T-helper 2 cell treated with Interferon-gamma antibody and Interleukin-4, amounts not matched to agents 5 μg/mL and 100 μg/mL, for 36 hours (primary cell): ENCODE measurements at regions not wholly inside any gene's neighbourhood (a gene's known extent, or its start where the extent isn't known, plus 50 kb on each side); places are given as distances from the start of the nearest gene placed in this dataset.

ENCODE experiments used
- DNase-seq: peaks from one replicate; pipeline ENCODE4 v3.0.0; 2021; ENCODE audit warnings: low spot score
- H3K27ac Mint-ChIP-seq: one replicate; pipeline ENCODE4 v1.8.0; 2021; ENCODE audit warnings: mild to moderate bottlenecking, mixed read lengths
- H3K27me3 Mint-ChIP-seq: one replicate; pipeline ENCODE4 v1.8.0; 2021; ENCODE audit warnings: low read depth, mixed read lengths
- H3K36me3 Mint-ChIP-seq: one replicate; pipeline ENCODE4 v1.8.0; 2021; ENCODE audit warnings: low read depth, mixed read lengths
- H3K4me1 Mint-ChIP-seq: one replicate; pipeline ENCODE4 v1.8.0; 2021; ENCODE audit warnings: low read depth, mixed read lengths
- H3K4me3 Mint-ChIP-seq: one replicate; pipeline ENCODE4 v1.8.0; 2022; ENCODE audit warnings: mild to moderate bottlenecking, moderate library complexity, mixed read lengths
- H3K9me3 Mint-ChIP-seq: one replicate; pipeline ENCODE4 v1.8.0; 2021; ENCODE audit warnings: mixed read lengths

GRCh38 chr9:2363138-2363745 is 258.3 kb upstream of the VLDLR start:
- Mint-ChIP-seq H3K36me3 (no peaks in the 10 kb centered on the region), H3K4me3 (no peak overlapping the region), H3K9me3 (no peaks in the 10 kb centered on the region), H3K4me1 (no peaks in the 10 kb centered on the region), H3K27ac (no peak overlapping the region), H3K27me3 (peaks cover 2% of the 10 kb centered on the region)
- no peak for DNase-seq

- Mint-ChIP-seq H3K36me3 (no peaks in the 10 kb centered on the region), H3K27ac (no peak overlapping the region), H3K9me3 (no peaks in the 10 kb centered on the region), H3K4me3 (no peak overlapping the region), H3K27me3 (peaks cover 2% of the 10 kb centered on the region), H3K4me1 (no peaks in the 10 kb centered on the region)
- no peak for DNase-seq
Observed at GRCh38 chr9:2363781-2364180, 257.8 kb upstream of the VLDLR start.

- Mint-ChIP-seq H3K4me3 (no peak overlapping the region), H3K4me1 (no peaks in the 10 kb centered on the region), H3K9me3 (no peaks in the 10 kb centered on the region), H3K36me3 (no peaks in the 10 kb centered on the region), H3K27me3 (peaks cover 1% of the 10 kb centered on the region), H3K27ac (no peak overlapping the region)
- DNase-seq: no peak
Observed at GRCh38 chr9:2367970-2368369, 253.6 kb upstream of the VLDLR start.

- Mint-ChIP-seq H3K36me3 (no peaks in the 10 kb centered on the region), H3K27ac (no peak overlapping the region), H3K4me1 (no peaks in the 10 kb centered on the region), H3K4me3 (no peak overlapping the region), H3K9me3 (no peaks in the 10 kb centered on the region), H3K27me3 (no peaks in the 10 kb centered on the region)
- no peak for DNase-seq
Observed at GRCh38 chr9:2373648-2374047, 247.9 kb upstream of the VLDLR start.

DNA sequence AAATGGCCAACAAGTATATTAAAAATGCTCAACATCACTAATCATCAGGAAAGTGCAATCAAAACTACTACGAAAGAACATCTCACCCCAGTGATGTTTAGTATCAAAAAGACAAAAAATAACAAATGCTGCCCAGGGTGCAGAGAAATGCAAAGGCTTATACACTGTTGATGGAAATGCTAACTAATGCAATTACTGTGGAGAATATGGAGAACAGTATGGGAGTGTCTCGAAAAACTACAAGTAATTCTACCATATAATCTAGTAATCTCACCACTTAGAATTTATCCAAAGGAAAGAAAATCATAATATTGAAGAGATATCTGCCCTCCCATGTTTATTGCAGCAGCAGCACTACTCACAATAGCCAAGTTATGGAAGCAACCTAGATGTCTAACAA is 246.5 kb upstream of the VLDLR start:
- no peaks in the 10 kb centered on the region for H3K4me1 Mint-ChIP-seq
- H3K27me3 Mint-ChIP-seq: no peaks in the 10 kb centered on the region
- H3K27ac Mint-ChIP-seq: no peak overlapping the region
- no peak for DNase-seq
- H3K4me3 Mint-ChIP-seq: no peak overlapping the region
- no peaks in the 10 kb centered on the region for H3K9me3 Mint-ChIP-seq
- no peaks in the 10 kb centered on the region for H3K36me3 Mint-ChIP-seq

DNA sequence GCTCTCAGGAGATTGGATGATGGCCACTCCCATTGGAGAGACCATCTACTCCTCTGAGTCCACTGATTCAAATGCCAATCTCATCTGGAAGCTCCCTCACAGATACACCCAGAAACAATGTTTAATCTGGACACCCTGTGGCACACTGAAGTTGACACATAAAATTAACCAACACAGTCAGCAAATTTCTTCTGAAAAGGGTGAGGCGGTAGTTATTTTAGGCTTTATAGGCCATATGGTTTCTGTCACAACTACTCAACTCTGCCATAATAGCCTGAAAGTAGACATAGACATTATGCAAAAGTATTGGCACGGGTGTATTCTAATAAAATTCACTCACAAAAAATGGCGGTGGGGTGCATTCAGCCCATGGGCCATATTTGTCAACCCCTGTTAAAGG is 244.5 kb upstream of the VLDLR start:
- no peak overlapping the region for H3K4me3 Mint-ChIP-seq

GRCh38 chr9:2377834-2378233 is 243.8 kb upstream of the VLDLR start:
- Mint-ChIP-seq H3K4me1 (no peaks in the 10 kb centered on the region), H3K9me3 (no peaks in the 10 kb centered on the region), H3K27me3 (no peaks in the 10 kb centered on the region), H3K4me3 (no peak overlapping the region), H3K27ac (no peak overlapping the region), H3K36me3 (no peaks in the 10 kb centered on the region)
- no peak for DNase-seq

More for the DNA sequence above, 244.5 kb upstream of the VLDLR start:
- no peak for DNase-seq
- Mint-ChIP-seq H3K27me3 (no peaks in the 10 kb centered on the region), H3K27ac (no peak overlapping the region), H3K9me3 (no peaks in the 10 kb centered on the region), H3K4me1 (no peaks in the 10 kb centered on the region), H3K36me3 (no peaks in the 10 kb centered on the region)

DNA sequence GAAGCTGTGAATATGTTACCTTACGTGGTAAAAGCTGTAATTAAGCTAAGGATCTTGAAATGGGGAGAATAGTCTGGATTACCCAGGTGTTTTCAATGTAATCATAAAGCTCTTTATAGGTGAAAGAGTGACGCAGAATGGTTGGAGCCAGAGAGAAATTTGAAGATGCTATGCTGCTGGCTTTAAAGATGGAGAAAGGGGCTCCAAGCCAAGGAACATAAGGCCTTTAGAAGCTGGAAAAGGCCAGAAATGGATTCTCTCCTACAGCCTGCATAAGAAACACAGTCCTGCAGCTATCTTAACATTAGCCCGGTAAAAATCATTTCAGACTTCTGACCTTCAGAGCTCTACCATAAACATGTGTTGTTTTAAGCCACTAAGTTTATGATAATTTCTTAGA is 243.3 kb upstream of the VLDLR start:
- no peak overlapping the region for H3K27ac Mint-ChIP-seq
- no peak overlapping the region for H3K4me3 Mint-ChIP-seq
- no peaks in the 10 kb centered on the region for H3K27me3 Mint-ChIP-seq
- H3K36me3 Mint-ChIP-seq: no peaks in the 10 kb centered on the region
- no peak for DNase-seq
- H3K9me3 Mint-ChIP-seq: no peaks in the 10 kb centered on the region
- H3K4me1 Mint-ChIP-seq: no peaks in the 10 kb centered on the region

GRCh38 chr9:2378816-2379215 is 242.8 kb upstream of the VLDLR start:
- H3K27me3 Mint-ChIP-seq: no peaks in the 10 kb centered on the region
- no peak overlapping the region for H3K4me3 Mint-ChIP-seq
- no peaks in the 10 kb centered on the region for H3K9me3 Mint-ChIP-seq
- H3K27ac Mint-ChIP-seq: no peak overlapping the region
- no peaks in the 10 kb centered on the region for H3K4me1 Mint-ChIP-seq
- no peak for DNase-seq
- H3K36me3 Mint-ChIP-seq: no peaks in the 10 kb centered on the region

GRCh38 chr9:2384741-2385140 is 236.8 kb upstream of the VLDLR start:
- Mint-ChIP-seq H3K36me3 (no peaks in the 10 kb centered on the region), H3K4me1 (no peaks in the 10 kb centered on the region), H3K9me3 (no peaks in the 10 kb centered on the region), H3K4me3 (no peak overlapping the region), H3K27me3 (no peaks in the 10 kb centered on the region), H3K27ac (no peak overlapping the region)
- no peak for DNase-seq

DNA sequence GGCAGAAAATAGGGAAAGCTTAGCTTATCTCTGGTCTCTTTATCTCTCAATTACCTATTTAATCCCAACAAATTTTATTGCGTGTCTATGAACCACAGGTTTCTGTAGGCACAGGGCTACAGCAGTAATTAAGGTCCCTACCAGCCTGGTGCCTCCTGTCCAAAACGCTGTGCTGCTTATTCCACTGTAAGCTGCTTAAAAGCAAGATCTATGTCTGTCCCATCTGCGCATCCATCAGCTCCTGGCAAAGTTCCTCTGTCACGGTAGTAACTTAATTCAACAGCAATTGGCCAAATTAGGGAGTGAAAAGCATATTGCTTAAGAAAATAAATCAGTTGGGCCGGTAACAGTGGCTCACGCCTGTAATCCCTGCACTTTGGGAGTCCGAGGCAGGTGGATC is 235.8 kb upstream of the VLDLR start:
- no peaks in the 10 kb centered on the region for H3K9me3 Mint-ChIP-seq
- no peaks in the 10 kb centered on the region for H3K36me3 Mint-ChIP-seq
- DNase-seq: no peak
- H3K4me1 Mint-ChIP-seq: no peaks in the 10 kb centered on the region
- H3K4me3 Mint-ChIP-seq: no peak overlapping the region
- H3K27ac Mint-ChIP-seq: no peak overlapping the region
- no peaks in the 10 kb centered on the region for H3K27me3 Mint-ChIP-seq

DNA sequence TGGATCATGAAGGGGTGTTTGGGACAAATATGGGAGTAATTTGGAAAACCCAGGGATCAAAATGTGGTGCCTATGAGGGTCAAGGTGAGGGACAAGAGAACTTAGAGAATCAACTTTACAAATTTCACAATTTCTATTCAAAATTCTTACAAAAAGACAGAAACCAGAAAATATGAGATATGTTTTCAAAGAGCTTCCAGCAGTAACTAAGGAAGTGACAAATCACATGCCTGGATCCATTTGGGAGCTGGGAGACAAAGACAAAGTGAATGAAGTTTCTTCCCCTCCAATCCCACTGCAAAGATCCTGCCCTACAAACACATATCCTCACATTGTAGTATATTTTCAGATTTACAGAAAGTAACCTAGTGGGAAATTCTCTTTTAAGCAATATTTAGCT is 235.0 kb upstream of the VLDLR start:
- DNase-seq: no peak
- Mint-ChIP-seq H3K27ac (no peak overlapping the region), H3K4me3 (no peak overlapping the region), H3K4me1 (no peaks in the 10 kb centered on the region), H3K36me3 (no peaks in the 10 kb centered on the region), H3K9me3 (no peaks in the 10 kb centered on the region), H3K27me3 (no peaks in the 10 kb centered on the region)

GRCh38 chr9:2387166-2387565 is 234.4 kb upstream of the VLDLR start:
- Mint-ChIP-seq H3K27me3 (no peaks in the 10 kb centered on the region), H3K27ac (no peak overlapping the region), H3K4me3 (no peak overlapping the region), H3K9me3 (no peaks in the 10 kb centered on the region), H3K4me1 (no peaks in the 10 kb centered on the region), H3K36me3 (no peaks in the 10 kb centered on the region)
- no peak for DNase-seq

GRCh38 chr9:2389404-2389803 is 232.2 kb upstream of the VLDLR start:
- Mint-ChIP-seq H3K4me3 (no peak overlapping the region), H3K9me3 (no peaks in the 10 kb centered on the region), H3K27ac (no peak overlapping the region), H3K4me1 (no peaks in the 10 kb centered on the region), H3K36me3 (no peaks in the 10 kb centered on the region), H3K27me3 (no peaks in the 10 kb centered on the region)
- DNase-seq: no peak

GRCh38 chr9:2390028-2390427 is 231.6 kb upstream of the VLDLR start:
- Mint-ChIP-seq H3K4me3 (no peak overlapping the region), H3K36me3 (no peaks in the 10 kb centered on the region), H3K27ac (no peak overlapping the region), H3K9me3 (no peaks in the 10 kb centered on the region), H3K27me3 (no peaks in the 10 kb centered on the region), H3K4me1 (no peaks in the 10 kb centered on the region)
- no peak for DNase-seq
